ENCODE measurements at regions not wholly inside any gene's neighbourhood (a gene's known extent, or its start where the extent isn't known, plus 50 kb on each side); places are given as distances from the start of the nearest gene placed in this dataset.

GRCh38 chr4:1511441-1512041, 105.3 kb upstream of the NKX1-1 start:
- TF ChIP-seq TAF1 (IDR thresholded peaks at IDR 0.05; ENCODE audit: low read depth, low read length) (no peak), POU2F2 (IDR thresholded peaks at IDR 0.05; ENCODE audit: low read depth, low read length) (no peak), POLR2A (IDR thresholded peaks at IDR 0.05; ENCODE audit: low read depth, low read length) (no peak), POLR2AphosphoS5 (IDR thresholded peaks at IDR 0.05; ENCODE audit: low read depth, low read length) (no peak), PAX5 (IDR thresholded peaks at IDR 0.05; ENCODE audit: insufficient read depth, low read length, severe bottlenecking) (no peak), SPI1 (IDR thresholded peaks at IDR 0.05; ENCODE audit: low read depth, low read length) (no peak)

Data from GM12891 (cell line).